CD4-positive, CD25-positive, alpha-beta regulatory T cell (primary cell): ENCODE measurements at regions not wholly inside any gene's neighbourhood (a gene's known extent, or its start where the extent isn't known, plus 50 kb on each side); places are given as distances from the start of the nearest gene placed in this dataset.
A peak's percentile ranks its signal among the peaks of the same experiment; 100 is the strongest.

ENCODE experiments used
- ATAC-seq, 2 donors: fragments of 150-1000 bp; cut with Tn5 transposase; one replicate each; pipeline ENCODE4 v1.10.0; 2021; ENCODE audit warnings: low read depth in 2 of 2, moderate number of reproducible peaks in 2 of 2, moderate library complexity in 1 of 2
- DNase-seq, 3 donors: peaks; one replicate each; pipeline versions ENCODE4 v3.0.0 to v3.0.0-alpha.2; 2012 to 2022; ENCODE audit warnings: mixed read lengths in 1 of 3
- H3K27ac ChIP-seq: one replicate; pipeline ENCODE4 v1.7.0; 2013; ENCODE audit warnings: mild to moderate bottlenecking, low read length; ENCODE audit not compliant: insufficient read depth, poor library complexity, severe bottlenecking
- H3K27me3 ChIP-seq: one replicate; pipeline ENCODE4 v1.7.0; 2013; ENCODE audit warnings: low read length; ENCODE audit not compliant: control insufficient read depth, insufficient read depth
- H3K36me3 ChIP-seq: one replicate; pipeline ENCODE4 v1.7.0; 2013; ENCODE audit warnings: mild to moderate bottlenecking, low read length, moderate library complexity; ENCODE audit not compliant: control insufficient read depth, insufficient read depth
- H3K4me1 ChIP-seq: 2 replicates; pipeline ENCODE4 v1.7.0; 2013; ENCODE audit warnings: mild to moderate bottlenecking, low read length; ENCODE audit not compliant: insufficient read depth, control insufficient read depth, poor library complexity, severe bottlenecking
- H3K4me3 ChIP-seq: one replicate; pipeline ENCODE4 v1.7.0; 2013; ENCODE audit warnings: low read depth, mild to moderate bottlenecking, low read length, moderate library complexity
- H3K9me3 ChIP-seq, 2 experiments: 1 replicate in 1 of 2; 2 replicates in 1 of 2; pipeline ENCODE4 v1.7.0; 2013; ENCODE audit warnings: low read length in 2 of 2, mild to moderate bottlenecking in 1 of 2, moderate library complexity in 1 of 2; ENCODE audit not compliant: control insufficient read depth in 2 of 2
- H3K27ac Mint-ChIP-seq, 3 donors: one replicate each; pipeline ENCODE4 v1.8.0; 2020 to 2022; ENCODE audit warnings: mild to moderate bottlenecking in 3 of 3, mixed read lengths in 3 of 3, moderate library complexity in 2 of 3
- H3K27me3 Mint-ChIP-seq: one replicate; pipeline ENCODE4 v1.8.0; 2022; ENCODE audit warnings: mild to moderate bottlenecking, mixed read lengths
- H3K36me3 Mint-ChIP-seq: one replicate; pipeline ENCODE4 v1.8.0; 2020; ENCODE audit warnings: mixed read lengths
- H3K4me1 Mint-ChIP-seq, 4 donors: one replicate each; pipeline ENCODE4 v1.8.0; 2020 to 2022; ENCODE audit warnings: mixed read lengths in 4 of 4, mild to moderate bottlenecking in 1 of 4
- H3K4me3 Mint-ChIP-seq, 4 donors: one replicate each; pipeline ENCODE4 v1.8.0; 2020 to 2022; ENCODE audit warnings: mild to moderate bottlenecking in 4 of 4, mixed read lengths in 4 of 4, moderate library complexity in 3 of 4
- H3K9me3 Mint-ChIP-seq, 7 donors: one replicate each; pipeline ENCODE4 v1.8.0; 2020 to 2022; ENCODE audit warnings: mixed read lengths in 7 of 7, mild to moderate bottlenecking in 3 of 7, moderate library complexity in 2 of 7

- H3K27ac Mint-ChIP-seq = no peak overlapping the region
- H3K36me3 Mint-ChIP-seq = no peaks in the 10 kb centered on the region
Observed at GRCh38 chr3:182440101-182440500, 353.2 kb upstream of the ATP11B start.

GRCh38 chr3:182445576-182445975, 347.7 kb upstream of the ATP11B start:
- H3K27ac Mint-ChIP-seq = no peak overlapping the region
- no peaks in the 10 kb centered on the region for H3K4me1 ChIP-seq
- DNase-seq = no peak
- H3K36me3 Mint-ChIP-seq = no peaks in the 10 kb centered on the region
- H3K4me3 Mint-ChIP-seq = no peak overlapping the region
- H3K4me3 ChIP-seq = no peak overlapping the region
- no peak overlapping the region for H3K27ac ChIP-seq
- no peaks in the 10 kb centered on the region for H3K27me3 ChIP-seq
- H3K9me3 Mint-ChIP-seq = peaks cover 0 to 3% (median 0%) of the 10 kb centered on the region in 7 donors
- no peak for ATAC-seq
- H3K27me3 Mint-ChIP-seq = no peaks in the 10 kb centered on the region
- H3K9me3 ChIP-seq = no peaks in the 10 kb centered on the region
- no peaks in the 10 kb centered on the region for H3K36me3 ChIP-seq
- H3K4me1 Mint-ChIP-seq = no peaks in the 10 kb centered on the region

More at GRCh38 chr3:182440101-182440500, 353.2 kb upstream of the ATP11B start:
- Histone ChIP-seq H3K27ac (no peak overlapping the region), H3K4me1 (no peaks in the 10 kb centered on the region), H3K9me3 (no peaks in the 10 kb centered on the region), H3K4me3 (no peak overlapping the region), H3K36me3 (no peaks in the 10 kb centered on the region), H3K27me3 (no peaks in the 10 kb centered on the region)
- DNase-seq = no peak
- no peak for ATAC-seq
- H3K4me1 Mint-ChIP-seq = no peaks in the 10 kb centered on the region
- no peaks in the 10 kb centered on the region for H3K27me3 Mint-ChIP-seq
- peaks cover 0 to 2% (median 0%) of the 10 kb centered on the region in 7 donors for H3K9me3 Mint-ChIP-seq
- H3K4me3 Mint-ChIP-seq = no peak overlapping the region

GRCh38 chr3:182450942-182451787, 342.1 kb upstream of the ATP11B start:
- peaks cover 0 to 4% (median 0%) of the 10 kb centered on the region in 7 donors for H3K9me3 Mint-ChIP-seq
- H3K27ac Mint-ChIP-seq = no peak overlapping the region
- no peaks in the 10 kb centered on the region for H3K36me3 Mint-ChIP-seq
- ATAC-seq (peak in 1 of 2 donors; percentile 34), DNase-seq (no peak)
- no peaks in the 10 kb centered on the region for H3K4me1 ChIP-seq
- no peaks in the 10 kb centered on the region for H3K27me3 Mint-ChIP-seq
- no peak overlapping the region for H3K27ac ChIP-seq
- H3K27me3 ChIP-seq = no peaks in the 10 kb centered on the region
- no peaks in the 10 kb centered on the region for H3K36me3 ChIP-seq
- H3K4me3 ChIP-seq = no peak overlapping the region
- H3K9me3 ChIP-seq = no peaks in the 10 kb centered on the region
- no peaks in the 10 kb centered on the region for H3K4me1 Mint-ChIP-seq
- H3K4me3 Mint-ChIP-seq = no peak overlapping the region

GRCh38 chr3:182451871-182452270, 341.4 kb upstream of the ATP11B start:
- no peak overlapping the region for H3K4me3 Mint-ChIP-seq
- no peaks in the 10 kb centered on the region for H3K27me3 Mint-ChIP-seq
- H3K9me3 Mint-ChIP-seq = peaks cover 0 to 4% (median 0%) of the 10 kb centered on the region in 7 donors
- H3K27ac Mint-ChIP-seq = no peak overlapping the region
- Histone ChIP-seq H3K27me3 (no peaks in the 10 kb centered on the region), H3K36me3 (no peaks in the 10 kb centered on the region), H3K4me3 (no peak overlapping the region), H3K27ac (no peak overlapping the region), H3K9me3 (no peaks in the 10 kb centered on the region), H3K4me1 (no peaks in the 10 kb centered on the region)
- H3K4me1 Mint-ChIP-seq = no peaks in the 10 kb centered on the region
- H3K36me3 Mint-ChIP-seq = no peaks in the 10 kb centered on the region
- DNase-seq (no peak), ATAC-seq (no peak)

GRCh38 chr3:182455011-182455410, 338.3 kb upstream of the ATP11B start:
- no peaks in the 10 kb centered on the region for H3K4me1 Mint-ChIP-seq
- H3K27me3 Mint-ChIP-seq = no peaks in the 10 kb centered on the region
- H3K4me3 Mint-ChIP-seq = no peak overlapping the region
- Histone ChIP-seq H3K4me3 (no peak overlapping the region), H3K9me3 (no peaks in the 10 kb centered on the region), H3K27ac (no peak overlapping the region), H3K4me1 (no peaks in the 10 kb centered on the region), H3K36me3 (no peaks in the 10 kb centered on the region), H3K27me3 (no peaks in the 10 kb centered on the region)
- DNase-seq (no peak), ATAC-seq (no peak)
- H3K9me3 Mint-ChIP-seq = peaks cover 0 to 4% (median 0%) of the 10 kb centered on the region in 7 donors
- H3K27ac Mint-ChIP-seq = no peak overlapping the region
- no peaks in the 10 kb centered on the region for H3K36me3 Mint-ChIP-seq

- Mint-ChIP-seq H3K36me3 (no peaks in the 10 kb centered on the region), H3K9me3 (peaks cover 0 to 7% (median 2%) of the 10 kb centered on the region in 7 donors), H3K4me3 (no peak overlapping the region), H3K27ac (no peak overlapping the region), H3K27me3 (no peaks in the 10 kb centered on the region), H3K4me1 (no peaks in the 10 kb centered on the region)
- no peak for ATAC-seq
- Histone ChIP-seq H3K4me1 (no peaks in the 10 kb centered on the region), H3K4me3 (no peak overlapping the region), H3K27ac (no peak overlapping the region), H3K27me3 (no peaks in the 10 kb centered on the region), H3K9me3 (no peaks in the 10 kb centered on the region), H3K36me3 (no peaks in the 10 kb centered on the region)
- no peak for DNase-seq
Observed at GRCh38 chr3:182460303-182460702, 333.0 kb upstream of the ATP11B start.

GRCh38 chr3:182462152-182462551, 331.2 kb upstream of the ATP11B start:
- Histone ChIP-seq H3K4me3 (no peak overlapping the region), H3K9me3 (no peaks in the 10 kb centered on the region), H3K4me1 (no peaks in the 10 kb centered on the region), H3K27ac (no peak overlapping the region), H3K36me3 (no peaks in the 10 kb centered on the region), H3K27me3 (no peaks in the 10 kb centered on the region)
- Mint-ChIP-seq H3K27ac (no peak overlapping the region), H3K9me3 (peaks cover 0 to 11% (median 0%) of the 10 kb centered on the region in 7 donors), H3K4me3 (no peak overlapping the region), H3K36me3 (no peaks in the 10 kb centered on the region), H3K27me3 (no peaks in the 10 kb centered on the region), H3K4me1 (no peaks in the 10 kb centered on the region)
- DNase-seq (no peak), ATAC-seq (no peak)
